Endodermal cell (in vitro differentiated cells): ENCODE measurements at regions not wholly inside any gene's neighbourhood (a gene's known extent, or its start where the extent isn't known, plus 50 kb on each side); places are given as distances from the start of the nearest gene placed in this dataset.

Source experiments
- DNase-seq: peaks from one replicate; pipeline ENCODE4 v3.0.0-alpha.2; 2017
- H3K27ac ChIP-seq: 2 replicates; pipeline ENCODE4 v1.5.1; 2013; ENCODE audit warnings: mild to moderate bottlenecking, low read depth, low read length, moderate library complexity
- H3K27me3 ChIP-seq: 2 replicates; pipeline ENCODE4 v1.6.1; 2013; ENCODE audit warnings: mild to moderate bottlenecking, low read length, moderate library complexity; ENCODE audit not compliant: insufficient read depth, control insufficient read depth, poor library complexity, severe bottlenecking
- H3K36me3 ChIP-seq: 2 replicates; pipeline ENCODE4 v1.7.0; 2013; ENCODE audit warnings: mild to moderate bottlenecking, low read length, moderate library complexity; ENCODE audit not compliant: control insufficient read depth, insufficient read depth
- H3K4me1 ChIP-seq: one replicate; pipeline ENCODE4 v1.7.0; 2013; ENCODE audit warnings: low read length; ENCODE audit not compliant: control insufficient read depth, insufficient read depth
- H3K4me3 ChIP-seq: 2 replicates; pipeline ENCODE4 v1.5.1; 2013; ENCODE audit warnings: mild to moderate bottlenecking, low read length, moderate library complexity
- H3K9ac ChIP-seq: 2 replicates; pipeline ENCODE4 v1.6.1; 2013; ENCODE audit warnings: mild to moderate bottlenecking, low read length, moderate library complexity; ENCODE audit not compliant: poor library complexity, severe bottlenecking; ENCODE audit errors: extremely low read depth
- H3K9me3 ChIP-seq: 2 replicates; pipeline ENCODE4 v1.6.1; 2013; ENCODE audit warnings: mild to moderate bottlenecking, low read length, moderate library complexity; ENCODE audit not compliant: control insufficient read depth
- H3K27ac Mint-ChIP-seq: 2 replicates; pipeline ENCODE4 v1.8.0; 2020; ENCODE audit warnings: mixed read lengths
- H3K27me3 Mint-ChIP-seq: 2 replicates; pipeline ENCODE4 v1.8.0; 2021; ENCODE audit warnings: mild to moderate bottlenecking, mixed read lengths; ENCODE audit not compliant: insufficient read depth
- H3K36me3 Mint-ChIP-seq: 2 replicates; pipeline ENCODE4 v1.8.0; 2020; ENCODE audit warnings: low read depth, mixed read lengths
- H3K4me1 Mint-ChIP-seq: 2 replicates; pipeline ENCODE4 v1.8.0; 2020; ENCODE audit warnings: mixed read lengths
- H3K4me3 Mint-ChIP-seq: 2 replicates; pipeline ENCODE4 v1.8.0; 2020; ENCODE audit warnings: mild to moderate bottlenecking, moderate library complexity, mixed read lengths
- H3K9me3 Mint-ChIP-seq: 2 replicates; pipeline ENCODE4 v1.8.0; 2020; ENCODE audit warnings: mild to moderate bottlenecking, mixed read lengths
- CTCF ChIP-seq: fragments of 200-600 bp; sonication (generic); conservative IDR thresholded peaks from 2 replicates; pipeline ENCODE4 v1.5.0; 2021; ENCODE audit warnings: antibody characterized with exemption, mild to moderate bottlenecking
- WGBS, 2 experiments: methylation state at CpG; one replicate each; pipeline versions ENCODE4 v1.1.5 to v1.1.7; 2013; ENCODE audit warnings: missing lambda C conversion rate in 2 of 2, mixed read lengths in 1 of 2; ENCODE audit not compliant: insufficient coverage in 1 of 2, insufficient read length in 1 of 2; 5-methylcytosine and 5-hydroxymethylcytosine counted together

- whole genome bisulfite sequencing, 2 experiments = 88 to 100% methylated on average over 1 to 3 of the region's 3 CpGs
- no peak overlapping the region for H3K27ac Mint-ChIP-seq
- Histone ChIP-seq H3K4me3 (no peak overlapping the region), H3K27ac (no peak overlapping the region), H3K4me1 (peaks cover 5% of the 10 kb centered on the region), H3K36me3 (no peaks in the 10 kb centered on the region), H3K27me3 (no peaks in the 10 kb centered on the region), H3K9me3 (peaks cover 9% of the 10 kb centered on the region), H3K9ac (no peak overlapping the region)
- H3K27me3 Mint-ChIP-seq = peaks cover 6% of the 10 kb centered on the region
- no peak overlapping the region for H3K4me3 Mint-ChIP-seq
- DNase-seq = no peak
- H3K36me3 Mint-ChIP-seq = peaks cover 2% of the 10 kb centered on the region
- no peak for TF ChIP-seq CTCF
- H3K4me1 Mint-ChIP-seq = no peaks in the 10 kb centered on the region
- H3K9me3 Mint-ChIP-seq = peaks cover 10% of the 10 kb centered on the region
Measured at GRCh38 chr10:33497338-33497737, 162.9 kb upstream of the NRP1 start.

- Histone ChIP-seq H3K4me3 (no peak overlapping the region), H3K27me3 (no peaks in the 10 kb centered on the region), H3K4me1 (peaks cover 5% of the 10 kb centered on the region), H3K9me3 (no peaks in the 10 kb centered on the region), H3K27ac (no peak overlapping the region), H3K9ac (no peak overlapping the region), H3K36me3 (no peaks in the 10 kb centered on the region)
- Mint-ChIP-seq H3K27me3 (peaks cover 4% of the 10 kb centered on the region), H3K4me3 (no peak overlapping the region), H3K9me3 (no peaks in the 10 kb centered on the region), H3K36me3 (no peaks in the 10 kb centered on the region), H3K27ac (no peak overlapping the region), H3K4me1 (no peaks in the 10 kb centered on the region)
- 84 to 96% methylated on average over 4 of the region's 4 CpGs for WGBS, 2 experiments
- DNase-seq = no peak
- no peak for TF ChIP-seq CTCF
Measured at GRCh38 chr10:33496096-33496495, 161.6 kb upstream of the NRP1 start.

- no peak overlapping the region for H3K9ac ChIP-seq
- TF ChIP-seq CTCF = no peak
- H3K4me1 Mint-ChIP-seq = no peaks in the 10 kb centered on the region
Measured at GRCh38 chr10:33494694-33495265, 160.3 kb upstream of the NRP1 start.

More at GRCh38 chr10:33494694-33495265, 160.3 kb upstream of the NRP1 start:
- H3K4me1 ChIP-seq = peaks cover 5% of the 10 kb centered on the region
- no peak overlapping the region for H3K27ac ChIP-seq
- no peaks in the 10 kb centered on the region for H3K9me3 ChIP-seq
- H3K27ac Mint-ChIP-seq = no peak overlapping the region
- H3K36me3 Mint-ChIP-seq = no peaks in the 10 kb centered on the region
- no peak for DNase-seq
- H3K4me3 ChIP-seq = no peak overlapping the region
- no peaks in the 10 kb centered on the region for H3K9me3 Mint-ChIP-seq
- peaks cover 4% of the 10 kb centered on the region for H3K27me3 Mint-ChIP-seq
- no peaks in the 10 kb centered on the region for H3K27me3 ChIP-seq
- H3K4me3 Mint-ChIP-seq = no peak overlapping the region
- H3K36me3 ChIP-seq = no peaks in the 10 kb centered on the region
